ENCODE measurements at regions not wholly inside any gene's neighbourhood (a gene's known extent, or its start where the extent isn't known, plus 50 kb on each side); places are given as distances from the start of the nearest gene placed in this dataset.

DNA sequence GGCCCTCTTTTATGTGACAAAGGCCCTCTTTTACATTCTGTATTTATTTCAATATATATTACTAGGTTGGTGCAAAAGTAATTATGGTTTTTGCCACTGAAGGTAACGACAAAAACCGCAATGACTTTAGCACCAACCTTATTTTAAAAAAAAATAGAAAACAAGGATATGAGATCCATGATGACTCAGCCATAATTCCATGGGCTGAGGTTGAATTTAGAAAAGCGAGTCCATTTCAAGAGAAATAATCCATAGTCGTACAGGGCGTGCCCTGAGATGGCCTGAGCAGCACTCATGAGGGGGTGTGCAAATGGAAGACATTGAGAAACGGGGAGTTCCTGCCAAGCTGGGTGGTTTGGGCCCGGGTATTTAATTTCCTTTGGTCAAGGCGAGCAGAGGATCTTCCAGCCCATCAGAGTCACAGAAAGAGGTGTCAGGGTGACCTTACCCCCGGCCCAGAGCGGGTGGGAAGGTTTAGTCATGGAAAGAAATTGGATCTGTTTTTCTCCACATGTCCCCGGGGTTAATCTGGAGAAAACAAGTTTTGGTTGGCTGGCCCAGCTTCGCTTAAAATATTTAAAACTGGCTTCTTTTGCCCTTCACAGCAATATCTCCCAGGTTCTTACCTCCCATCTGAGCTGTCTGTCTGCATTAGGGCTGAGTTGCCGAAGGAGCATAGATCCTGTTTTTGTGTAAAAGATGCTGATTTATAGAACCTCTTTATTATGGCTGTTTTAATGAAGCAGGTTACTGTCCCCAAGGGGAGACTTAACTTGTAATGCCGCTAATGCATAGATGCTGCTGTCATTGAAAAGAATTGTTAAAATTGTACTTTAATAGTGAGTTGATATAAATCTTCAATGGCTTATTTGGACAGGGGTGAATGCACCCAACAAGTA, 255.6 kb downstream of the PREX1 start:
- DNase-seq (ENCODE audit: low spot score) = no peak

GRCh38 chr20:48569679-48570078, 258.1 kb downstream of the PREX1 start:
- DNase-seq (ENCODE audit: low spot score) = no peak

GRCh38 chr20:48568520-48568919, 259.3 kb downstream of the PREX1 start:
- no peak for DNase-seq (ENCODE audit: low spot score)

DNA sequence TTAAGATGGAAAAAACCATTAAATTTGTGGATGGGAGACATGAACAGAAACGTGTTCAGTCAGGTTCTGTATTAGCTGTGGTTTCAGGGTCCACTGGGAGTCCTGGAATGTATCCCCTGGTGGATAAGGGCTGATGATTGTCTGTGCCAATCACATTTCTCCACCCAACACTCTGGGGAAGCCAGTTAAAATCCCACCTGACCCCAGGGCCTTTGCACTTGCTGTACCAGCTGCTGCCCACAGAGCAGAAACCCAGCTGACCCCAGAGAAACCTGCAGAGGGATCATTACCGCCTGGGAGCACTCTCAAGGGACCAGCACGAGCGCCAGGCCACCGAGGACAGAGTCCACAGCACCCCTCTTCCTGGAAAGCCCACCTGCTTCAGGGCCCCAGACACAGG, 260.7 kb downstream of the PREX1 start:
- no peak for DNase-seq (ENCODE audit: low spot score)

DNA sequence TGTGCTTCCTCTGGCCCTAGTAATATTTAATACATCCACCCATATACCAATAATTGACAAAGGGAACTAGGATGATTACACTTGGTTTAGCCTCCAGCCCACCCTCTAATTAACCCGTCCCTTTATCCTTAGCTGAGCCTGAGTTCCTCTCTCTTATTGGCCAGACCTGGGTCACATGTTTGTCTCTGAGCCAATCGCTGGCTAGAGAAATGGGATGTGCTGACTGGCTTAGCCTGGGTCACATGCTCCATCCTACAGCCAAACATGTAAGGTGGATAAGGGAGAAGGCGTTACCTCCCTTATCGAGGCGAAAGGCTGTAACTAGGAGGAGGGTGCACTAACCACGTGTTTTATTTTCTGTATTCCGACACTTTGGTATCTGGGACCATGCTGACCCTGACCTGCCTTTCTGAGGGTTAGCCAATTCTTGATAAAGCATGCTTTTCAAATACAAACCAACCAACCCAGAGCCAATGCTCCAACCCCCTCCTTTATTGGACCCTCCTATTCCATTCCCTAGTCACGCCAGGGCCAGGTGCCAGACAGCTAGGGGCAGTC, 262.7 kb downstream of the PREX1 start:
- no peak for DNase-seq (ENCODE audit: low spot score)

DNA sequence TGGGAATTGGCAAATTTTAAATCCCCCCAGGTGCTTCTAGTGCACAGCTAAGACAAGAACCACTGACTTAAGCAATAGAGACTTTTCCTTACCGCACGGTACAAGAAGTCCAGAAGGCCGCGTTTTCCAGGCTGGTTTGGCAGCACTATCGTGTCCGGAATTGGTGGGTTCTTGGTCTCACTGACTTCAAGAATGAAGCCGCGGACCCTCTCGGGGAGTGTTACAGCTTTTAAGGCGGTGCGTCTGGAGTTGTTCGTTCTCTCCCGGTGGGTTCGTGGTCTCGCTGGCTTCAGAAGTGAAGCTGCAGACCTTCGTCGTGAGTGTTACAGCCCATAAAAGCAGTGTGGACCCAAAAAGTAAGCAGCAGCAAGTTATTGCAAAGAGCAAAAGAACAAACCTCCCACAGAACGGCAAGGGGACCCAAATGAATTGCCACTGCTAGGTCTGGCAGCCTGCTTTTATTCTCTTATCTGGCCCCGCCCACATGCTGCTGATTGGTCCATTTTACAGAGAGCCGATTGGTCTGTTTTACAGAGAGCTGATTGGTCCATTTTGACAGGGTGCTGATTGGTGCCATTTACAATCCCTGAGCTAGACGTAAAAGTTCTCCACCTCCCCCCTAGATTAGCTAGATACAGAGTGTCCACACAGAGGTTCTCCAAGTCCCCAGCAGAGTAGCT, 264.5 kb downstream of the PREX1 start:
- DNase-seq (ENCODE audit: low spot score) = no peak

DNA sequence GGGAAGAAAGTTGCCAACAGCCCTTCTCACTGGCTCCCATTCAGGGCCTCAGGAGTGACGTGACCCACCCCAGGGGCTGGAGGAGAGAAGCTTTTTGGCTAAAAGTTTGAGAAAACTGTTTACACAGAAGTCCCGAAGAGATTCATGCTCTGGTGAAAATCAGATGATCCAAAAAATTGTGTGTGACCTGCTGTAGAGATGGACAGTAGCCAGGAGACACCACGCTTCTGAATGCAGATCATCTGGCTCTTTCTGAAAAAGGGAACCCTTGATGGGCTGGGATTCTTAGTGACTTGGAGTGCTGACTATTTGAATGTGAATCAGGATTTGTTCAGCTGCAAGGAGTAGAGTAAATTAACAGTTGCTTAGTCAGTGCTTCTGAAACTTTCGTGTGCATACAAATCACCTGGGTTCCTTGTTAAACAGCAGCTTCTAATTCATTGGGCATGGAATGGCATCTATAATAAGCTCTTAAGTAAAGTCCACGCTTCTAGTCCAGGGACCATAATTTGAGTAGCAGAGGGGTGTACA, 265.1 kb downstream of the PREX1 start:
- no peak for DNase-seq (ENCODE audit: low spot score)

DNA sequence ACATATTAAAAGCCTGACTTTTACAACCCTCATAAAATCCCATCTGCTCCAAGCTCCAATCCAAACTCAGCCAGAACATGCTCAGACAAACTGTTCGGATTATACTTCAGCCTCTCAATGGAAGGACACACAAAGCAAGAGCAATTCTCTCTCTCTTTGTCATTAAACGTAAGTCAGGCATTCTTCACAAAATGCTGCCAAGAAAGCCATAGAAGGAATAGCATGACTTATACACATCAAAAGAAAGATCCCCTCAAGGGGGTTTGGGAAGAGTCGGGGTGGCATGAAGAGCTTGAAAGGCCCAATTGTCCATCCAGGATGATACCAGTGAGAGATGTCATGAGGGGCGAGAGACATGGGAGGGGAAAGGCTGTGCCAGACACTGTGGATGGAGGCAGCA, 268.9 kb downstream of the PREX1 start:
- no peak for DNase-seq (ENCODE audit: low spot score)

GRCh38 chr20:48557380-48557779, 270.4 kb downstream of the PREX1 start:
- no peak for DNase-seq (ENCODE audit: low spot score)

DNA sequence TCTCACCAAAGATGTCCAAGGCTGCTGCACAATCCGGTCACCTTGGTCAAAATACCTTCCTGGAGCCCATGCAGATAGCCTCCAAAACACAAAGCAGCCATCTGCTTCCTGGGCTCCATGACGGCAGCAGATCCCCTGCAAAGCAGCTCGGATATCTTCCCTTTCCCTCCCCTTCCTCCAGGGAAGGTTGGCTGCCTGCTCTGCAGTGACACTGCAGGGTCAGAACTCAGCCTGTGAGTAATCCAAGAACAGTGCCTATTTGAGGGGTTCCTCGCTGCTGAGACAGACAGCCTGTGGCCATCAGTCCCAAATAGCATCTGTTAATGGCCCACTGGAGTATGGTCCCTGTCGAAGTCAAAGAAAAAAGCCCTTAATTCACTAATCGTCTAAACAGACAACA, 270.8 kb downstream of the PREX1 start:
- no peak for DNase-seq (ENCODE audit: low spot score)

DNA sequence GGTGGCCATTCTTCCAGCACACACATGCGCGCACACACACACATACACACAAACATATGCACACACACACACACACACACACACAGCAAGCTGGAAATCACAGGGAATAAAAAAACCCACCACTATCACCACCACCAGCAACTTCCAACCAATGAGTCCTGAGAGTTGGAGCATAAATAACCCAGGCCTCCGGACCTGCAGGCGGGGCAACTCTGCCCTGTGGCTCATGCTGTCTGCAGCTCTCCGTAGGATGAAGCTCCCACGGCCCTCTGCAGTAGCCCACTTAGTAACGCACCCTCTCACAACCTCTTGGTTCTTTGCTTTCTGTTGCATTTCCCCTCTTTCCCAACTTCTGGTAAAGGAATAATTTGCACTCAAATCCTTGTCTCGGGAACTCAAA, 275.2 kb downstream of the PREX1 start:
- DNase-seq (ENCODE audit: low spot score) = no peak

GRCh38 chr20:48550814-48551213, 277.0 kb downstream of the PREX1 start:
- DNase-seq (ENCODE audit: low spot score) = no peak

DNA sequence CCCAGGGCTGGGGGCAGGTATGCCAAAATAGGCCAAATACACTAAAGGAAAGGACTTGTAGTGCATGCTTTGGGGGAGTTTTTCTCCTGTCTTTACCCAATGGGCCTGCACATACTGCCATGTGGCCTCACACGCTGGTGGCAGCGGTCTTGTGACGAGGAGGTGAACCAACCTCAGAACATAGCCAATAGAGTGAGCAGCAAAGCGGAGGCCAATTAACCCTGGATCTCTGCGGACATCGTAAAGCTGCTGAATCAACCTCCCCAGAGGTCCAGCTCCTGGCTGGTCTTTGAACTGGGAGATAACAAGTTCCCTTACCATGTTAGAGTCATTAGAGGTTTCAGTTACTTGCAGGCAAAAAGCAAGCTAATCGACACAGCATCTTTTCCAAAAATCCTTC, 280.1 kb downstream of the PREX1 start:
- DNase-seq (ENCODE audit: low spot score) = no peak

DNA sequence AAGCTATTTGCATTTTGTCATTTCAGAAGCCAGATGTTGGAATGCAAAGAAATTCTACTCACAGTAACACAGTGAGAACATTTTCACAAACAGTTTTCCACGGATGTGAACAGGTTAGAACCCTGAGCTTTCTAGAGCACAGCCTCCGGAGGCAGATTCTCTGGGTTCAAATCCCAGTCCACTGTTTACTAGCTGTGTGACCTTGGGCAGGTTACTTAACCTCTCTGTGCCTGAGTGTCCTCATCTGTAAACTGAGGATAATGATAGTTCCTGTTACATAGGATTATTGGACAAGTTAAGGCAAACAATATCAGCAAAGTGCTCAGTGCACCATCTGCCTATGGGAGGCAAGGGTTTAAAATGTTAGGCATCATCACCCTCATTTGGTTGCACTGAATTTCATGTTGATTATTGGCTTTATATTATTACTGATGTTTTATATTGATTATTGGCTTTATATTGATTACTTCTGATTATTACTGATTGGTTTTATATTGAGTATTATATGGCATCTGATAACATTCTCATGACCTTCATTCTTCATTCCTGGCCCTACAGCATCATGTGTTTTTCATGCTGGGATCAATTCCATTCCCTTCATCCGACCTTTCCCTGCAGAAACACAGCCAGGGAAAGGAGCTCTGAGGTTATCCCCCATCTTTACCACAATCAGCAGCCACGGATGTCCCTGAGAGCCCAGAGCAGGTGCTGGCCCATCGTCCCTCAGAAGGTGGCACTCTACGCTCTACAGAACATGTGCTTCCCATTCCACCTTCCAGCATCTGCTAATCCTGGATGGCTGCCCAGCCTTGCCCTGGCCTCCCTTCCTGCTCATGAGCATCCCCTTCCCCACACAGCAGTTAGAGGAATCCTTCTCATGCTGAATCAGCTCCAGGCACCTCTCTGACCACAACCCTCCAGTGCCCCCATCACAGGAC, 283.1 kb downstream of the PREX1 start:
- peak; percentile 46 for DNase-seq (ENCODE audit: low spot score)

DNA sequence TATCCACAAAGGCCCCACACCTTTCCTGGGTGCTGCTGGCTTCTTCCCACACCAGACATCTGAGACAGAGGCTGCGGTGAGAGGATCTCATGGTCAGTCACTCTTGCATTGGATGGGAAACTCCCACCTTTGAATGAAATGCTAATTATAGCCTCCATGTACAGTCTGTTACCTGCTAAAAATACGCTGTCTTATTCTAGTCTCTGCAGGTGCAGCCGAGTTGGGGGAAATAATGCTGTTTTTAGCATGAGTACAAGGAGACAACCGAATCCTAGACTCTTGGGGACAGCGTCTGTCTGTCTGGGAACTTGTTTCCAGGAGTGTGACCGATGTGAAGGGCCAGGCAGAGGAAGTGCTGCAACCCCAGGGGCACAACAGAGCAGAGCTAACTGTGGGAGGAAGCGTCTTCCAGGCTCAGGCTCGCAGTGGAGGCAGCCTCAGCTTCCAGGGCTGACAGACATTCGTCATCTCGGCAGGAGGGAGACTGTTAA, 286.2 kb downstream of the PREX1 start:
- no peak for DNase-seq (ENCODE audit: low spot score)

DNA sequence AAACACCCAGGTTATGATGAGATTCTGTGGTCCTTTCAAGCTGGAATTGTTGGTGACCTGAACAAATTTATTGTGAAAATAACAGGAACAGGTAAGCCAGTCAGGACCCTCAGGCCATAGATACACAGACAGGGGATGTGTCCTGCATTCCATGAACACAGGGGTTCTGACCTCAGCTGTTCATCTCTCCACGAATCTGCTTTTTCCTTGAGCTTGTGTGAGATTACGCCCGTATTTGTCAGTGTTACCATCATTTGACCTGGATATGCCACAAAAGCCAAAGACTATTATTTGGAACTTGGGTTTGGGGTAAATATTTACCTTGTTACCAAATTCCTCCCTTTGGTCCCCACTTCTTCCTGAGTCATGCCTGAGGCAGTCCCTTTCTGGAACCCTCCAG, 288.9 kb downstream of the PREX1 start:
- DNase-seq (ENCODE audit: low spot score) = no peak

DNA sequence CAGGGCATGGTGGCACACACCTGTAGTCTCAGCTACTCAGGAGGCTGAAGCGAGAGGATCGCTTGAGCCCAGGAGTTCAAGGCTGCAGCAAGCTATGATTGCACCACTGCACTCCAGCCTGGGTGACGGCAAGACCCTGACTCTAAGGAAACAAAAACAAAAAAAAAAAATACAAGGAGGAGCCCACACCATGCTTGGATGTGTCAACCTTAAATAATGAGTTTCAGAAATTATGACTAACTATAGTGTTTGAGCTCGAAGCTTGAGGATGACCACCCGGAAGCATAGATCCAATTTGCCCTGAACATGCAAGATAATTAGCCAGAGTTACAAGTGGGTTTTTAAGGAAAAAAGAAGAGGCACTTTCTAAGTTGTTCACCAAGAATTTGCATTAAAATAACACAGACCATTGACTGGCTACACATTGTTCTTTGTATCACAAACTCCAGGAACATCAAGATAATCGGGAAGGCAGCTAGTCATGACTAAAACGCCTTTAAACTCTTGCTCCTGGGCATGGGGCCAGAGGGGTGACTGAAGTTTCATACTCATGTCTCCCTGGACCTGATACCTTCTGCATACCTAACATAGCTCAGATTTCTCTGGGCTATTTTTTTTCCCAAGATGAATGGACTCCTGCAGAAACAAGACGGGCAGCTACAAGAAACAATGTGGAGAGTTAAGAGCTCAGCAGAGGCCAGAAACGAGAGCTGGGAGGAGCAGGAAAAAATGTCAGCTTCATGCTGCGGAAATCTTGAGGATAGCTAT, 289.6 kb downstream of the PREX1 start:
- no peak for DNase-seq (ENCODE audit: low spot score)

- DNase-seq (ENCODE audit: low spot score) = no peak
These were observed 291.6 kb downstream of the PREX1 start for GRCh38 chr20:48536206-48536605.

- no peak for DNase-seq (ENCODE audit: low spot score)
These were observed 292.2 kb downstream of the PREX1 start for GRCh38 chr20:48535556-48535955.

- DNase-seq (ENCODE audit: low spot score) = no peak
These were observed 295.8 kb downstream of the PREX1 start for GRCh38 chr20:48532028-48532427.
